ENCODE measurements at regions not wholly inside any gene's neighbourhood (a gene's known extent, or its start where the extent isn't known, plus 50 kb on each side); places are given as distances from the start of the nearest gene placed in this dataset.

GRCh38 chr11:45037434-45038005, 86.8 kb upstream of the TP53I11 start:
- no peak for DNase-seq

GRCh38 chr11:45038923-45039322, 88.2 kb upstream of the TP53I11 start:
- DNase-seq: no peak

GRCh38 chr11:45041596-45041995, 90.9 kb upstream of the TP53I11 start:
- peak in 1 of 2 experiments; percentile 13 for DNase-seq

GRCh38 chr11:45042560-45042959, 91.9 kb upstream of the TP53I11 start:
- no peak for DNase-seq

GRCh38 chr11:45043755-45044475, 93.2 kb upstream of the TP53I11 start:
- DNase-seq: no peak

- DNase-seq: no peak
Measured at GRCh38 chr11:45045683-45046471, 95.2 kb upstream of the TP53I11 start.

- DNase-seq: no peak
Measured at GRCh38 chr11:45048313-45048841, 97.7 kb upstream of the TP53I11 start.

GRCh38 chr11:45048870-45049691, 97.4 kb upstream of the PRDM11 start:
- no peak for DNase-seq

- no peak for DNase-seq
Measured at GRCh38 chr11:45050111-45050510, 96.3 kb upstream of the PRDM11 start.

GRCh38 chr11:45051621-45052020, 94.8 kb upstream of the PRDM11 start:
- DNase-seq: no peak

GRCh38 chr11:45052361-45052760, 94.1 kb upstream of the PRDM11 start:
- no peak for DNase-seq

- no peak for DNase-seq
Measured at GRCh38 chr11:45053736-45054446, 92.5 kb upstream of the PRDM11 start.

GRCh38 chr11:45054956-45055355, 91.5 kb upstream of the PRDM11 start:
- no peak for DNase-seq

GRCh38 chr11:45056529-45056928, 89.9 kb upstream of the PRDM11 start:
- DNase-seq: no peak

- no peak for DNase-seq
Measured at GRCh38 chr11:45057938-45058646, 88.3 kb upstream of the PRDM11 start.

- no peak for DNase-seq
Measured at GRCh38 chr11:45058647-45058950, 87.8 kb upstream of the PRDM11 start.

- no peak for DNase-seq
Measured at GRCh38 chr11:45060707-45061106, 85.7 kb upstream of the PRDM11 start.

GRCh38 chr11:45061641-45062040, 84.8 kb upstream of the PRDM11 start:
- DNase-seq: no peak

GRCh38 chr11:45062115-45062514, 84.3 kb upstream of the PRDM11 start:
- DNase-seq: no peak

GRCh38 chr11:45062974-45063635, 83.3 kb upstream of the PRDM11 start:
- no peak for DNase-seq

GRCh38 chr11:45063669-45064068, 82.8 kb upstream of the PRDM11 start:
- DNase-seq: no peak

Data from NCI-H187 (cell line).